ENCODE measurements at regions not wholly inside any gene's neighbourhood (a gene's known extent, or its start where the extent isn't known, plus 50 kb on each side); places are given as distances from the start of the nearest gene placed in this dataset.

- no peak overlapping the region for H3K4me2 ChIP-seq (replicated peaks; ENCODE audit: extremely low read depth, low read length, poor library complexity, severe bottlenecking)
- H3K4me1 ChIP-seq (ENCODE audit: control insufficient read depth in 1 of 2, insufficient read depth in 2 of 2, low read length in 2 of 2) = no peaks in the 10 kb centered on the region
- H3K9ac ChIP-seq (ENCODE audit: insufficient read depth, low read length, poor library complexity, severe bottlenecking) = no peak overlapping the region
Observed at GRCh38 chr13:39875111-39875987, 219.9 kb downstream of the COG6 start.

DNA sequence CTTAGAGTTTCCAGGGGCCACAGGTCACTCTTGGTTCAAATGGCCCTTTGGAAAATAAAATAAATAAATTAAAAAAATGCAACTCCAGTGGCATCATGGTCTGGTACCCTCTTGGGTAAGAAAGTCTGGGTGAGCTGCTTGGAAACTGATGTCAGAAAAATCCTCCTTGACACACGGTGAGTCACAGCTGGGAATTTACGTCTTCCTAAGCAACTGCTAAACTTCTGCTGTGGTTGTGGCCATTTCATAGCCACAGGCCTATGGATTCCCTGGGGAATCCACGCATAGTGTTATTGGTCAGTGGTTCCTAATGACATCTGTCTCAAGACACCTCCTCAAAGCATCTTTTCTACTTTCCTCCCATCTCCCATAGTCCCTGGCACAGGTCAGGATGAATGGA lies 220.8 kb downstream of the COG6 start:
- intact Hi-C loops (cut with micrococcal nuclease) = no loop called here
- Histone ChIP-seq H3K79me2 (ENCODE audit: insufficient read depth, low read length) (no peaks in the 10 kb centered on the region), H3K27ac (ENCODE audit: low read depth in 1 of 2, low read length in 2 of 2) (no peak overlapping the region), H3K36me3 (replicated peaks in 1 of 2; ENCODE audit: control insufficient read depth in 1 of 2, insufficient read depth in 2 of 2, low read length in 2 of 2) (no peaks in the 10 kb centered on the region), H3K4me3 (replicated peaks in 1 of 3; ENCODE audit: low read depth in 2 of 3, low read length in 3 of 3) (no peak overlapping the region), H2AFZ (ENCODE audit: insufficient read depth, low read depth, low read length, poor library complexity, severe bottlenecking) (no peak overlapping the region), H3K9me3 (replicated peaks in 1 of 2; ENCODE audit: control insufficient read depth in 1 of 2, insufficient read depth in 1 of 2, low read length in 2 of 2) (no peaks in the 10 kb centered on the region), H3K9ac (ENCODE audit: insufficient read depth, low read length, poor library complexity, severe bottlenecking) (no peak overlapping the region), H3K4me1 (ENCODE audit: control insufficient read depth in 1 of 2, insufficient read depth in 2 of 2, low read length in 2 of 2) (no peaks in the 10 kb centered on the region), H4K20me1 (ENCODE audit: insufficient read depth, low read length) (no peaks in the 10 kb centered on the region), H3K27me3 (ENCODE audit: control insufficient read depth in 2 of 2, insufficient read depth in 2 of 2, low read length in 2 of 2) (no peaks in the 10 kb centered on the region), H3K4me2 (replicated peaks; ENCODE audit: extremely low read depth, low read length, poor library complexity, severe bottlenecking) (no peak overlapping the region)
- Mint-ChIP-seq H3K9me3 (peaks cover 0 to 4% (median 0%) of the 10 kb centered on the region in 7 donors), H3K27me3 (ENCODE audit: low read depth in 3 of 3) (peaks cover under 1 to 4% (median 2%) of the 10 kb centered on the region in 3 donors), H3K27ac (peak overlapping the region in 1 of 7 donors; percentile 63), H3K4me1 (no peaks in the 10 kb centered on the region), H3K4me3 (no peak overlapping the region), H3K36me3 (no peaks in the 10 kb centered on the region)
- 86% methylated on average over 1 of the region's 3 CpGs for WGBS (ENCODE audit: insufficient coverage)
- no peak for TF ChIP-seq CTCF (IDR thresholded peaks at IDR 0.05)
- no peak for DNase-seq

More at GRCh38 chr13:39875111-39875987, 219.9 kb downstream of the COG6 start:
- Histone ChIP-seq H3K9me3 (replicated peaks in 1 of 2; ENCODE audit: control insufficient read depth in 1 of 2, insufficient read depth in 1 of 2, low read length in 2 of 2) (no peaks in the 10 kb centered on the region), H3K27me3 (ENCODE audit: control insufficient read depth in 2 of 2, insufficient read depth in 2 of 2, low read length in 2 of 2) (no peaks in the 10 kb centered on the region), H2AFZ (ENCODE audit: insufficient read depth, low read depth, low read length, poor library complexity, severe bottlenecking) (no peak overlapping the region), H3K27ac (ENCODE audit: low read depth in 1 of 2, low read length in 2 of 2) (no peak overlapping the region), H3K79me2 (ENCODE audit: insufficient read depth, low read length) (no peaks in the 10 kb centered on the region), H4K20me1 (ENCODE audit: insufficient read depth, low read length) (no peaks in the 10 kb centered on the region), H3K4me3 (replicated peaks in 1 of 3; ENCODE audit: low read depth in 2 of 3, low read length in 3 of 3) (no peak overlapping the region), H3K36me3 (replicated peaks in 1 of 2; ENCODE audit: control insufficient read depth in 1 of 2, insufficient read depth in 2 of 2, low read length in 2 of 2) (no peaks in the 10 kb centered on the region)
- no peaks in the 10 kb centered on the region for H3K4me1 Mint-ChIP-seq
- DNase-seq = no peak
- H3K9me3 Mint-ChIP-seq = peaks cover 0 to 4% (median 0%) of the 10 kb centered on the region in 7 donors
- no peak overlapping the region for H3K27ac Mint-ChIP-seq
- intact Hi-C loops (cut with micrococcal nuclease) = no loop called here
- peaks cover 0 to 4% (median 2%) of the 10 kb centered on the region in 3 donors for H3K27me3 Mint-ChIP-seq (ENCODE audit: low read depth in 3 of 3)
- no CpG with 5 or more reads among the region's 9 CpGs for WGBS (ENCODE audit: insufficient coverage)
- no peaks in the 10 kb centered on the region for H3K36me3 Mint-ChIP-seq
- TF ChIP-seq CTCF (IDR thresholded peaks at IDR 0.05) = no peak
- no peak overlapping the region for H3K4me3 Mint-ChIP-seq
